Endometrial microvascular endothelial cells (primary cell): ENCODE measurements at regions not wholly inside any gene's neighbourhood (a gene's known extent, or its start where the extent isn't known, plus 50 kb on each side); places are given as distances from the start of the nearest gene placed in this dataset.
"Not testable (repeated sequence)": the region's sequence is repeated elsewhere in the genome, so short reads cannot be mapped to it uniquely, and the experiment has no call there.

Experiments
- in situ Hi-C: cut with HindIII; loops from 2 replicates; pipeline ENCODE4 v1.10.0; 2017; ENCODE audit warnings: low sequenced_read_pairs, low pct_unique_long_range_greater_than_20kb; ENCODE audit errors: inconsistent ontology term

GRCh38 chr2:82395531-82395930 is 2063.5 kb downstream of the SUCLG1 start:
- in situ Hi-C loops, result no loop called here

GRCh38 chr2:82391386-82391785 is 2067.7 kb downstream of the SUCLG1 start:
- in situ Hi-C loops, result no loop called here

GRCh38 chr2:82355622-82356021 is 2051.1 kb upstream of the LRRTM1 start:
- in situ Hi-C loops, result no loop called here

- in situ Hi-C loops, result no loop called here
Measured at GRCh38 chr2:82345910-82346309, 2041.4 kb upstream of the LRRTM1 start.

- in situ Hi-C loops, result no loop called here
Measured at GRCh38 chr2:82344670-82345069, 2040.1 kb upstream of the LRRTM1 start.

GRCh38 chr2:82342356-82342755 is 2037.8 kb upstream of the LRRTM1 start:
- in situ Hi-C loops, result no loop called here

GRCh38 chr2:82340578-82341053 is 2036.1 kb upstream of the LRRTM1 start:
- in situ Hi-C loops, result no loop called here

GRCh38 chr2:82339805-82340204 is 2035.3 kb upstream of the LRRTM1 start:
- in situ Hi-C loops, result no loop called here

GRCh38 chr2:82333697-82334096 is 2029.1 kb upstream of the LRRTM1 start:
- in situ Hi-C loops, result no loop called here

- in situ Hi-C loops, result no loop called here
Measured at GRCh38 chr2:82330155-82330554, 2025.6 kb upstream of the LRRTM1 start.

GRCh38 chr2:82326180-82326767 is 2021.7 kb upstream of the LRRTM1 start:
- in situ Hi-C loops, result not testable (repeated sequence)

- in situ Hi-C loops, result no loop called here
Measured at GRCh38 chr2:82320296-82320695, 2015.7 kb upstream of the LRRTM1 start.

- in situ Hi-C loops, result no loop called here
Measured at GRCh38 chr2:82317012-82317411, 2012.5 kb upstream of the LRRTM1 start.

GRCh38 chr2:82316586-82316985 is 2012.0 kb upstream of the LRRTM1 start:
- in situ Hi-C loops, result no loop called here

- in situ Hi-C loops, result no loop called here
Measured at GRCh38 chr2:82314836-82315472, 2010.4 kb upstream of the LRRTM1 start.

- in situ Hi-C loops, result no loop called here
Measured at GRCh38 chr2:82307511-82307910, 2003.0 kb upstream of the LRRTM1 start.

GRCh38 chr2:82301506-82301905 is 1997.0 kb upstream of the LRRTM1 start:
- in situ Hi-C loops, result no loop called here

- in situ Hi-C loops, result no loop called here
Measured at GRCh38 chr2:82289446-82289845, 1984.9 kb upstream of the LRRTM1 start.

GRCh38 chr2:82283075-82283474 is 1978.5 kb upstream of the LRRTM1 start:
- in situ Hi-C loops, result no loop called here

GRCh38 chr2:82282111-82282882 is 1977.7 kb upstream of the LRRTM1 start:
- in situ Hi-C loops, result no loop called here
